ENCODE measurements at regions not wholly inside any gene's neighbourhood (a gene's known extent, or its start where the extent isn't known, plus 50 kb on each side); places are given as distances from the start of the nearest gene placed in this dataset.

DNA sequence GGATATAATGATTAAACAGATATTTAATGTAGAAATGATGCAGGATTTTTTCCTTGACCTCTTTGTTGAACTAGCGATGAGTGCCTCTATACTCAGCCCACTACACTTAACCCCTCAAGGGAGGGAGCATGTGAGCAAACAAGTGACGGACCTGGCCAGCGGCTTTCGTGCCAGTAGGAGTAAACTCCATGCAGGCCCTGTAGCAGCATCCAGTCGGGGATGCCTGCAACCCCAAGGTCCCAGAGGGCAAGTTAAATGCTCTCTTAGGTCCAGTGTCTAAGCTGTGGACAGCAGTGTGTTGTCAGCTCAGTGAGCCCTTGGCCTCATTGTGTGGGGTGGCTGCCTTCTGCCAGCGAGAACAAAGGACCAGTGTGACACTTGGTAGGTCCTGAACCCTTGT is 708.7 kb downstream of the TECRL start:
- no peak for DNase-seq (ENCODE audit: low read depth, low spot score)
- no peaks in the 10 kb centered on the region for H4K20me1 ChIP-seq (ENCODE audit: control insufficient read depth, extremely low read depth, insufficient read depth, low read length)
- H2AFZ ChIP-seq (ENCODE audit: control insufficient read depth, low read length): no peak overlapping the region
- FAIRE-seq: no peak
- H3K27ac ChIP-seq (ENCODE audit: control insufficient read depth, insufficient read depth, low read length): no peak overlapping the region
- H3K9me1 ChIP-seq (ENCODE audit: control insufficient read depth, extremely low read depth, insufficient read depth, low read length): no peaks in the 10 kb centered on the region
- no peaks in the 10 kb centered on the region for H3K27me3 ChIP-seq (ENCODE audit: control insufficient read depth, extremely low read depth, insufficient read depth, low read length)
- no peaks in the 10 kb centered on the region for H3K36me3 ChIP-seq (ENCODE audit: control insufficient read depth in 2 of 2, extremely low read depth in 1 of 2, insufficient read depth in 2 of 2, low read length in 2 of 2)
- no peaks in the 10 kb centered on the region for H3K9me3 ChIP-seq (ENCODE audit: control insufficient read depth, low read depth, low read length)
- TF ChIP-seq, protein P1, sequence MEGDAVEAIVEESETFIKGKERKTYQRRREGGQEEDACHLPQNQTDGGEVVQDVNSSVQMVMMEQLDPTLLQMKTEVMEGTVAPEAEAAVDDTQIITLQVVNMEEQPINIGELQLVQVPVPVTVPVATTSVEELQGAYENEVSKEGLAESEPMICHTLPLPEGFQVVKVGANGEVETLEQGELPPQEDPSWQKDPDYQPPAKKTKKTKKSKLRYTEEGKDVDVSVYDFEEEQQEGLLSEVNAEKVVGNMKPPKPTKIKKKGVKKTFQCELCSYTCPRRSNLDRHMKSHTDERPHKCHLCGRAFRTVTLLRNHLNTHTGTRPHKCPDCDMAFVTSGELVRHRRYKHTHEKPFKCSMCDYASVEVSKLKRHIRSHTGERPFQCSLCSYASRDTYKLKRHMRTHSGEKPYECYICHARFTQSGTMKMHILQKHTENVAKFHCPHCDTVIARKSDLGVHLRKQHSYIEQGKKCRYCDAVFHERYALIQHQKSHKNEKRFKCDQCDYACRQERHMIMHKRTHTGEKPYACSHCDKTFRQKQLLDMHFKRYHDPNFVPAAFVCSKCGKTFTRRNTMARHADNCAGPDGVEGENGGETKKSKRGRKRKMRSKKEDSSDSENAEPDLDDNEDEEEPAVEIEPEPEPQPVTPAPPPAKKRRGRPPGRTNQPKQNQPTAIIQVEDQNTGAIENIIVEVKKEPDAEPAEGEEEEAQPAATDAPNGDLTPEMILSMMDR (optimal IDR thresholded peaks at IDR 0.05 in 1 of 3, IDR thresholded peaks at IDR 0.05 in 1 of 3, conservative IDR thresholded peaks at IDR 0.05 in 1 of 3; ENCODE audit: extremely low read depth in 1 of 3, insufficient read depth in 2 of 3, low read length in 3 of 3): no peak
- no peak for TF ChIP-seq EZH2 (IDR thresholded peaks at IDR 0.05; ENCODE audit: low read length)
- H3K9ac ChIP-seq (ENCODE audit: control insufficient read depth, extremely low read depth, insufficient read depth, low read length): no peak overlapping the region
- no peaks in the 10 kb centered on the region for H3K79me2 ChIP-seq (ENCODE audit: control insufficient read depth, insufficient read depth, low read length)
- no peak overlapping the region for H3K4me2 ChIP-seq (ENCODE audit: control insufficient read depth, extremely low read depth, insufficient read depth, low read depth, low read length)
- dilution Hi-C loops (cut with MboI; ENCODE audit: extremely low pct_ligation_motif_present, low sequenced_read_pairs): no loop called here
- no peak overlapping the region for H3K4me3 ChIP-seq (ENCODE audit: control insufficient read depth in 2 of 3, extremely low read depth in 1 of 3, insufficient read depth in 2 of 3, low read depth in 1 of 3, low read length in 3 of 3)
- H3K4me1 ChIP-seq (ENCODE audit: control insufficient read depth, extremely low read depth, insufficient read depth, low read length): no peaks in the 10 kb centered on the region

DNA sequence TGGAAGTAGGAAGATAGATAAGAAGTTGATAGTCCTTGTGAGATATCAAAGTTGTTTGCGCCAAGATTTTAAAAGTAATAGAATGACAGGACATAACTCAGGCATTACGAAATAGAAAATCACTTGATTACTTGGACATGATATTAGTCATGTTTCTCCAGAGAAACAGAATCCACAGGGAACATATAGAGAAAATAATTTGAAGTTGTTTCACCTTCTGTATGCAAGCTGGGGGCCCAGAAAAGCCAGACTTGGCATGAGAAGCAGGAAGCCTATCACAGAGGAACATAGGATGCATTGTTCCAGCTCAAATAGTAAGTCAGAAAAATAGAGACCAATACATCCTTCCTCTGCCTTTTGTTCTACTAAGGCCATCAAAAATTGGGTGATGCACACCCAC is 715.9 kb downstream of the TECRL start:
- TF ChIP-seq, protein P1 (optimal IDR thresholded peaks at IDR 0.05 in 1 of 3, IDR thresholded peaks at IDR 0.05 in 1 of 3, conservative IDR thresholded peaks at IDR 0.05 in 1 of 3; ENCODE audit: extremely low read depth in 1 of 3, insufficient read depth in 2 of 3, low read length in 3 of 3): no peak
- TF ChIP-seq EZH2 (IDR thresholded peaks at IDR 0.05; ENCODE audit: low read length): no peak
- H4K20me1 ChIP-seq (ENCODE audit: control insufficient read depth, extremely low read depth, insufficient read depth, low read length): no peaks in the 10 kb centered on the region
- no peak overlapping the region for H3K4me2 ChIP-seq (ENCODE audit: control insufficient read depth, extremely low read depth, insufficient read depth, low read depth, low read length)
- H3K4me1 ChIP-seq (ENCODE audit: control insufficient read depth, extremely low read depth, insufficient read depth, low read length): no peaks in the 10 kb centered on the region
- DNase-seq (ENCODE audit: low read depth, low spot score) (no peak), FAIRE-seq (no peak)
- H3K27me3 ChIP-seq (ENCODE audit: control insufficient read depth, extremely low read depth, insufficient read depth, low read length): no peaks in the 10 kb centered on the region
- H3K9me3 ChIP-seq (ENCODE audit: control insufficient read depth, low read depth, low read length): no peaks in the 10 kb centered on the region
- no peak overlapping the region for H3K27ac ChIP-seq (ENCODE audit: control insufficient read depth, insufficient read depth, low read length)
- H3K79me2 ChIP-seq (ENCODE audit: control insufficient read depth, insufficient read depth, low read length): no peaks in the 10 kb centered on the region
- H3K36me3 ChIP-seq (ENCODE audit: control insufficient read depth in 2 of 2, extremely low read depth in 1 of 2, insufficient read depth in 2 of 2, low read length in 2 of 2): no peaks in the 10 kb centered on the region
- dilution Hi-C loops (cut with MboI; ENCODE audit: extremely low pct_ligation_motif_present, low sequenced_read_pairs): no loop called here
- H3K4me3 ChIP-seq (ENCODE audit: control insufficient read depth in 2 of 3, extremely low read depth in 1 of 3, insufficient read depth in 2 of 3, low read depth in 1 of 3, low read length in 3 of 3): no peak overlapping the region
- H3K9ac ChIP-seq (ENCODE audit: control insufficient read depth, extremely low read depth, insufficient read depth, low read length): no peak overlapping the region
- no peaks in the 10 kb centered on the region for H3K9me1 ChIP-seq (ENCODE audit: control insufficient read depth, extremely low read depth, insufficient read depth, low read length)
- no peak overlapping the region for H2AFZ ChIP-seq (ENCODE audit: control insufficient read depth, low read length)

All from keratinocyte (primary cell).